IMR-90 (cell line): ENCODE measurements at regions not wholly inside any gene's neighbourhood (a gene's known extent, or its start where the extent isn't known, plus 50 kb on each side); places are given as distances from the start of the nearest gene placed in this dataset.

Experiments
- ATAC-seq: fragments of 200-7000 bp; cut with Tn5 transposase; 2 replicates; pipeline ENCODE4 v1.9.1; 2020; ENCODE audit warnings: low read depth, mild to moderate bottlenecking, moderate library complexity
- BruUV-seq: library from RNA; stranded (reverse); fragments of 400-500 nt; replicated peaks from 2 replicates; lab custom pipeline; 2021; lab: Mats Ljungman, UMichigan
- CTCF ChIA-PET: fragments of 300-600 bp; formaldehyde crosslinking; extraction: SDS; loops from one replicate; lab custom pipeline; 2021; ENCODE audit warnings: antibody characterized with exemption; lab: Yijun Ruan, JAX
- POLR2A ChIA-PET: fragments of 300-600 bp; sonication (Branson Sonifier 250); formaldehyde crosslinking; loops from one replicate; lab custom pipeline; 2022; ENCODE audit warnings: antibody characterized with exemption; ENCODE audit not compliant: unreplicated experiment; lab: Charles Lee
- DNase-seq: peaks from one replicate; pipeline ENCODE4 v3.0.0; 2013
- H2AFZ ChIP-seq: replicated peaks from 2 replicates; pipeline ENCODE3; 2013; ENCODE audit warnings: low read length, mild to moderate bottlenecking; ENCODE audit not compliant: poor library complexity
- H2AK5ac ChIP-seq: 2 replicates; pipeline ENCODE4 v1.6.1; 2013; ENCODE audit warnings: low read depth, low read length, inconsistent platforms
- H2AK9ac ChIP-seq: replicated peaks from 2 replicates; pipeline ENCODE3; 2013; ENCODE audit warnings: mild to moderate bottlenecking, low read depth, low read length, moderate library complexity; ENCODE audit not compliant: poor library complexity
- H2BK120ac ChIP-seq: 2 replicates; pipeline ENCODE4 v1.6.1; 2013; ENCODE audit warnings: low read depth, low read length, inconsistent platforms
- H2BK15ac ChIP-seq: 3 replicates; pipeline ENCODE4 v1.6.1; 2013; ENCODE audit warnings: low read depth, low read length, inconsistent platforms
- H2BK20ac ChIP-seq: 2 replicates; pipeline ENCODE4 v1.6.1; 2013; ENCODE audit warnings: low read depth, mild to moderate bottlenecking, inconsistent platforms, low read length, moderate library complexity
- H2BK5ac ChIP-seq: 2 replicates; pipeline ENCODE4 v1.6.1; 2013; ENCODE audit warnings: mild to moderate bottlenecking, low read depth, low read length, inconsistent platforms; ENCODE audit not compliant: poor library complexity, severe bottlenecking
- H3K14ac ChIP-seq: replicated peaks from 2 replicates; pipeline ENCODE4 v1.6.1; 2013; ENCODE audit warnings: low read depth, low read length, inconsistent platforms
- H3K18ac ChIP-seq: 2 replicates; pipeline ENCODE4 v1.6.1; 2013; ENCODE audit warnings: low read depth, low read length, control low read depth
- H3K23ac ChIP-seq: 2 replicates; pipeline ENCODE4 v1.6.1; 2013; ENCODE audit warnings: low read depth, low read length, inconsistent platforms
- H3K27ac ChIP-seq: 2 replicates; pipeline ENCODE4 v1.5.1; 2013; ENCODE audit warnings: mild to moderate bottlenecking, control low read depth, low read length; ENCODE audit not compliant: insufficient read depth
- H3K27me3 ChIP-seq: 2 replicates; pipeline ENCODE4 v1.6.1; 2013; ENCODE audit warnings: low read length; ENCODE audit not compliant: control insufficient read depth, insufficient read depth
- H3K36me3 ChIP-seq: 2 replicates; pipeline ENCODE4 v1.6.1; 2013; ENCODE audit warnings: low read length, mixed read lengths; ENCODE audit not compliant: control insufficient read depth, insufficient read depth
- H3K4ac ChIP-seq: 2 replicates; pipeline ENCODE4 v1.6.1; 2013; ENCODE audit warnings: low read depth, low read length, inconsistent platforms
- H3K4me1 ChIP-seq: 2 replicates; pipeline ENCODE4 v1.6.1; 2013; ENCODE audit warnings: low read length, mixed read lengths; ENCODE audit not compliant: control insufficient read depth, insufficient read depth
- H3K4me2 ChIP-seq: 2 replicates; pipeline ENCODE4 v1.6.1; 2013; ENCODE audit warnings: low read depth, mild to moderate bottlenecking, control low read depth, low read length, moderate library complexity
- H3K4me3 ChIP-seq: 2 replicates; pipeline ENCODE4 v1.5.1; 2013; ENCODE audit warnings: low read depth, mild to moderate bottlenecking, control low read depth, low read length, moderate library complexity; ENCODE audit not compliant: insufficient read depth
- H3K56ac ChIP-seq: 2 replicates; pipeline ENCODE4 v1.6.1; 2013; ENCODE audit warnings: low read length, inconsistent platforms; ENCODE audit not compliant: insufficient read depth; ENCODE audit errors: extremely low read depth
- H3K79me1 ChIP-seq, 2 experiments: 2 replicates each; pipeline ENCODE4 v1.6.1; 2013; ENCODE audit warnings: low read length in 2 of 2, inconsistent platforms in 1 of 2, low read depth in 1 of 2
- H3K9ac ChIP-seq: 2 replicates; pipeline ENCODE4 v1.6.1; 2013; ENCODE audit warnings: low read depth, low read length, control low read depth
- H3K9me1 ChIP-seq: 2 replicates; pipeline ENCODE4 v1.6.1; 2013; ENCODE audit warnings: low read length, inconsistent platforms; ENCODE audit not compliant: insufficient read depth
- H3K9me3 ChIP-seq: 2 replicates; pipeline ENCODE4 v1.6.1; 2013; ENCODE audit warnings: low read length; ENCODE audit not compliant: control insufficient read depth, insufficient read depth
- H4K20me1 ChIP-seq: 2 replicates; pipeline ENCODE4 v1.6.1; 2013; ENCODE audit warnings: low read length, inconsistent platforms; ENCODE audit not compliant: insufficient read depth
- H4K5ac ChIP-seq: 2 replicates; pipeline ENCODE4 v1.6.1; 2013; ENCODE audit warnings: mild to moderate bottlenecking, low read depth, low read length, control low read depth
- H4K8ac ChIP-seq, 2 experiments: 2 replicates each; pipeline ENCODE4 v1.6.1; 2013; ENCODE audit warnings: low read depth in 2 of 2, low read length in 2 of 2, control low read depth in 1 of 2, inconsistent platforms in 1 of 2
- H4K91ac ChIP-seq: 2 replicates; pipeline ENCODE4 v1.6.1; 2013; ENCODE audit warnings: low read depth, low read length, inconsistent platforms; ENCODE audit not compliant: insufficient read depth
- BHLHE40 ChIP-seq: fragments of 150-350 bp; IDR thresholded peaks from 2 replicates; pipeline ENCODE4 v1.6.1; 2016; ENCODE audit warnings: mild to moderate bottlenecking, low read depth, low read length
- CEBPB ChIP-seq: IDR thresholded peaks from 2 replicates; pipeline ENCODE4 v1.6.1; 2012; ENCODE audit warnings: low read depth, low read length, improper control_type of control experiment
- MAFK ChIP-seq: IDR thresholded peaks from 2 replicates; pipeline ENCODE4 v1.6.1; 2012; ENCODE audit warnings: low read depth, low read length, improper control_type of control experiment
- MXI1 ChIP-seq: IDR thresholded peaks from 2 replicates; pipeline ENCODE4 v1.6.1; 2012; ENCODE audit warnings: low read depth, mild to moderate bottlenecking, low read length, moderate library complexity, borderline replicate concordance
- NFE2L2 ChIP-seq: fragments of 150-350 bp; IDR thresholded peaks from 2 replicates; pipeline ENCODE4 v1.6.1; 2016; ENCODE audit warnings: low read depth, mild to moderate bottlenecking, low read length
- WGBS, 2 experiments: methylation state at CpG; one replicate each; pipeline versions ENCODE4 v1.1.5 to v1.1.7; 2013; ENCODE audit warnings: missing lambda C conversion rate in 2 of 2; ENCODE audit not compliant: insufficient read length in 1 of 2; ENCODE audit errors: extremely low coverage in 2 of 2; 5-methylcytosine and 5-hydroxymethylcytosine counted together
- dilution Hi-C: fragments of 300-500 bp; cut with HindIII; formaldehyde crosslinking; loops from one replicate; pipeline ENCODE4 v1.14.3; 2018; ENCODE audit warnings: low sequenced_read_pairs; ENCODE audit not compliant: unreplicated experiment
- in situ Hi-C: fragments of 300-500 bp; cut with MboI; formaldehyde crosslinking; loops from 3 replicates; pipeline ENCODE4 v1.14.3; 2019; ENCODE audit warnings: low sequenced_read_pairs, inconsistent platforms, mixed read lengths
- intact Hi-C: fragments of 100-400 bp; cut with micrococcal nuclease; formaldehyde crosslinking; loops from 2 replicates; pipeline ENCODE4 v1.10.0; 2022
- TF ChIP-seq, protein P1 (sequence below): fragments of 150-350 bp; IDR thresholded peaks from 2 replicates; pipeline ENCODE4 v1.6.1; 2017; ENCODE audit warnings: mild to moderate bottlenecking, antibody characterized with exemption, low read length, low read depth

DNA sequence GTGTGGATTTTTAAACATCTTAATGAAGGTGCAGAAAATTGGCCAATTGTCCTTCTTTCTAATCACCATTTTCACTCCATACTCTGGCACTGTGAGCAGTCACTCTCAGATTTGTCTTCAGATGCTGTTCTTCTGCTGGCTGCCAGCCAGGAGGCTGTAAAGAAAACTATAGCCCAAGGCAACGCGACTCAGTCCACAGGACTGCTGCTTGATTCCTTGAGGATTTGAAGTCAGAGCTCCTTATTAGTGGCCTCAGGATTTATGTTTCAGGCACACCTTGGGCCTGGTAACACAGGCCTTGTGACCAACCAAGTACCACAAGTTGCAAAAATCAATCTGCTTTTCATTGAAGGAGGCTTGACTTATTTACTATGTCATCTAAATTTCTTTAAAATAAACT, 342.6 kb downstream of the GPM6A start:
- TF ChIP-seq CEBPB: no peak
- no peak for TF ChIP-seq MXI1
- TF ChIP-seq, protein P1, sequence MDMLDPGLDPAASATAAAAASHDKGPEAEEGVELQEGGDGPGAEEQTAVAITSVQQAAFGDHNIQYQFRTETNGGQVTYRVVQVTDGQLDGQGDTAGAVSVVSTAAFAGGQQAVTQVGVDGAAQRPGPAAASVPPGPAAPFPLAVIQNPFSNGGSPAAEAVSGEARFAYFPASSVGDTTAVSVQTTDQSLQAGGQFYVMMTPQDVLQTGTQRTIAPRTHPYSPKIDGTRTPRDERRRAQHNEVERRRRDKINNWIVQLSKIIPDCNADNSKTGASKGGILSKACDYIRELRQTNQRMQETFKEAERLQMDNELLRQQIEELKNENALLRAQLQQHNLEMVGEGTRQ: no peak
- no peak for TF ChIP-seq BHLHE40
- TF ChIP-seq NFE2L2: no peak
- TF ChIP-seq MAFK: no peak
- intact Hi-C loops: no loop called here
- Histone ChIP-seq H4K5ac (no peak overlapping the region), H3K18ac (no peak overlapping the region), H2AK5ac (no peak overlapping the region), H2BK5ac (no peak overlapping the region), H3K14ac (no peak overlapping the region), H2BK15ac (no peak overlapping the region), H3K36me3 (no peaks in the 10 kb centered on the region), H2AFZ (no peak overlapping the region), H3K4me3 (no peak overlapping the region), H3K56ac (no peak overlapping the region), H3K4me2 (no peak overlapping the region), H4K20me1 (no peaks in the 10 kb centered on the region), H2BK20ac (peak overlapping the region; percentile 62; the same call in 1 of the 2 replicates), H3K9ac (no peak overlapping the region), H4K8ac (0 out of 4 replicates have a peak overlapping the region, but pooled peaks have one; percentile 49 to 59), H3K9me1 (no peaks in the 10 kb centered on the region), H3K27ac (no peak overlapping the region), H3K9me3 (no peaks in the 10 kb centered on the region), H3K79me1 (no peaks in the 10 kb centered on the region), H3K27me3 (no peaks in the 10 kb centered on the region), H2BK120ac (peak overlapping the region; percentile 75), H3K4ac (peak overlapping the region; percentile 20; the same call in 1 of the 2 replicates), H3K23ac (no peak overlapping the region), H2AK9ac (no peak overlapping the region), H3K4me1 (no peaks in the 10 kb centered on the region), H4K91ac (no peak overlapping the region)
- WGBS, 2 experiments: 20% methylated on average over 2 of the region's 2 CpGs; no CpG with 5 or more reads in 1 of the 2 experiments
- DNase-seq (peak; percentile 21), ATAC-seq (peak; percentile 17)
- BruUV-seq: no TSS peak
- in situ Hi-C loops: no loop called here
- POLR2A ChIA-PET: no interaction called here
- CTCF ChIA-PET: no interaction called here
- dilution Hi-C loops: no loop called here
